Endothelial cell of umbilical vein (primary cell): ENCODE measurements at regions not wholly inside any gene's neighbourhood (a gene's known extent, or its start where the extent isn't known, plus 50 kb on each side); places are given as distances from the start of the nearest gene placed in this dataset.

Source experiments
- CTCF ChIP-seq, 2 donors: IDR thresholded peaks; 1 replicate in 1 of 2; 2 replicates in 1 of 2; pipeline ENCODE4 v1.5.1; 2011; ENCODE audit warnings: low read length in 2 of 2, mild to moderate bottlenecking in 2 of 2, moderate library complexity in 2 of 2, control low read depth in 1 of 2, inconsistent platforms in 1 of 2, low read depth in 1 of 2; ENCODE audit not compliant: insufficient read depth in 1 of 2; ENCODE audit errors: extremely low read depth in 1 of 2
- JUN ChIP-seq: IDR thresholded peaks from 2 replicates; pipeline ENCODE4 v1.6.1; 2011; ENCODE audit warnings: borderline replicate concordance, low read depth; ENCODE audit not compliant: insufficient read length, insufficient read depth
- MYC ChIP-seq: IDR thresholded peaks from one replicate; pipeline ENCODE4 v1.6.1; 2011; ENCODE audit warnings: mild to moderate bottlenecking, low read depth, low read length

- TF ChIP-seq MYC (no peak), JUN (no peak), CTCF (IDR thresholded peaks at IDR 0.05; ENCODE audit: extremely low read depth in 1 of 2, insufficient read depth in 1 of 2, low read depth in 1 of 2, low read length in 2 of 2) (no peak)
These were observed 471.5 kb downstream of the SPRY1 start for GRCh38 chr4:123867910-123868587.
